GM21529 (cell line): ENCODE measurements at regions not wholly inside any gene's neighbourhood (a gene's known extent, or its start where the extent isn't known, plus 50 kb on each side); places are given as distances from the start of the nearest gene placed in this dataset.
"Not testable (repeated sequence)": the region's sequence is repeated elsewhere in the genome, so short reads cannot be mapped to it uniquely, and the experiment has no call there.

Experiments
- ATAC-seq: cut with Tn5 transposase; IDR thresholded peaks from one replicate; pipeline ENCODE4 v1.9.1; 2021; ENCODE audit not compliant: unreplicated experiment

- ATAC-seq: no peak
These were observed 50.8 kb upstream of the BOD1L1 start for GRCh38 chr4:13678186-13678924.

DNA sequence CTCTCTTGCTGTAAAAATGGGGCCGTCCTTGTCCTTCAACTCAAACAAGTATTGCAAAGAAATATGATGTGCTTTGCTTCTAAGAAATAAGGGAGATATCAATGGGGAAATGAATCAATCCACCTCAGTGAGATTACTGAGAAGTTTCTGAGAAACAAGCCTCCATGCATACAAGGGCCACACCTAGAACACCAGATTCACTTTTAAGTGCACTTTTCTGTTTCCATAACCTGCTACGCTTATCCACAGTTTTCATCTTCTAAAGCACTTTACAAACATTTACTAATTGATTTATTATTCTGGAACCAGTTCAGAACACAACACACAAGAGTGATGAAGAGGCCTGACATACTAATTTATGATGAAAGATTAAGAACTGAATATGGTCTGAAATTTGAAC lies 54.0 kb upstream of the BOD1L1 start:
- no peak for ATAC-seq

DNA sequence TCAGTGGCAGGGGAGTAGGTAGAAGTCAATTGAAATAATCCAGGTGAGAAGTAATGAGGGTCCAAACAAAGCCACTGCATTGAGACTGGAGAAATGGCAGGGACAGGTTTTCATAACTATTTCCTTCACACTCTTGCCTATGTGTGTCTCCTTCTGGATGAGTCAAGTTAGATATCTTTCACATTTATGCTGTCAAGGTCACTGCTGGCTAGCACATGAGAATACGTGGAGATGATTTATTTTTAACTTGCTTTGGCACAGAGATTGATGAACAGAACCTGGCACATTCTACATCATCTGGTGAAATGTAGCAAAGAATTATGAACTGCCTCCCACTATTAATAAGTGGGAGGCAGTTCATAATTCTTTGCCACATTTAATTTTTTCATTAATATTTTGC lies 66.7 kb upstream of the BOD1L1 start:
- no peak for ATAC-seq

GRCh38 chr4:13698296-13698695 lies 70.8 kb upstream of the BOD1L1 start:
- ATAC-seq: no peak

- ATAC-seq: no peak
These were observed 72.7 kb upstream of the BOD1L1 start for GRCh38 chr4:13700021-13700857.

DNA sequence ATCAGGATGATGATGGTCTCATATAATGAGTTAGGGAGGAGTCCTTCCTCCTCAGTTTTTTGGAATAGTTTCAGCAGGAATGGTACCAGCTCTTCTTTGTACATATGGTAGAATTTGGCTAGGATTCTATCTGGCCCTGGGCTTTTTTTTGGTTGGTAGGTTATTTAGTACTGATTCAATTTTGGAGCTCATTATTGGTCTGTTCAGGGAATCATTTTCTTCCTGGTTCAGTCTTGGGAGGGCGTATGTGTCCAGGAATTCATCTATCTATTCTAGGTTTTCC lies 73.3 kb upstream of the BOD1L1 start:
- not testable (repeated sequence) for ATAC-seq

- ATAC-seq: no peak
These were observed 74.5 kb upstream of the BOD1L1 start for GRCh38 chr4:13701937-13702446.

DNA sequence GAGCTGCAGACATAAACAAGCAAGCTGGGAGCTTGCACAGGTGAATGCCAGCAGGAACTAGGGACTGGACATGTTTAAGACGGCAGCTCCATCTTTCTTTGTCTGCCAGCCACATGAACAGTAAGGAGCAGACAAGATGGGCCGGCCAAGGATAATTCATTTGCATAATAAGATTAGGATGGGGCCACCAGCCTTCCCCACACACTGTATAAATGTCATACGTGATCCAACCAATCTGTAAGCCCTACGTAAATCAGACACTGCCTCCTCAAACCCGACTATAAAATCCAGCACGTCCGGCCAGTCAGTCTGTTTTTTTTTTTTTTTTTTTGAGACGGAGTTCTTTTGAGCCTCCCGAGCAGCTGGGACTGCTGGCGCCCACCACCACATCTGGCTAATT lies 75.6 kb upstream of the BOD1L1 start:
- no peak for ATAC-seq

- no peak for ATAC-seq
These were observed 76.5 kb upstream of the BOD1L1 start for GRCh38 chr4:13704035-13704434.

DNA sequence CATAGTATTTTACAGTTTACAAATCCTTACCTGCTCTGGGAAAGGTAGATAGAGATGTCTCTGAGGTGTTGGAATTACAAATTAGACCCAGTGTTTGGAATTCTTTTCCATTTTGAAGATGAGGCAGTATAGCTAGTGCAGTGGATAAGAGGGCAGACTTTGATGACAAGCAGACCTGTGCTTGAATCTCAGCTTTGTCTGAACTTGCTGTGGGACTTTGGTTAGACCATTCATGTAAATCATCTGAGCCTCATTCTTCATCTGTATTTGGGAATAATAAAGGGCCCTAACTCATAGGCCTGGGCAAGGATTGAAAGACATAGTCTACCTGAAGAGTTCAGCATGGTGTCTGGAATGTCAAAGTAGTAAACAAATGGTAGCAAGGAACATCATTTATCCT lies 77.2 kb upstream of the BOD1L1 start:
- no peak for ATAC-seq

DNA sequence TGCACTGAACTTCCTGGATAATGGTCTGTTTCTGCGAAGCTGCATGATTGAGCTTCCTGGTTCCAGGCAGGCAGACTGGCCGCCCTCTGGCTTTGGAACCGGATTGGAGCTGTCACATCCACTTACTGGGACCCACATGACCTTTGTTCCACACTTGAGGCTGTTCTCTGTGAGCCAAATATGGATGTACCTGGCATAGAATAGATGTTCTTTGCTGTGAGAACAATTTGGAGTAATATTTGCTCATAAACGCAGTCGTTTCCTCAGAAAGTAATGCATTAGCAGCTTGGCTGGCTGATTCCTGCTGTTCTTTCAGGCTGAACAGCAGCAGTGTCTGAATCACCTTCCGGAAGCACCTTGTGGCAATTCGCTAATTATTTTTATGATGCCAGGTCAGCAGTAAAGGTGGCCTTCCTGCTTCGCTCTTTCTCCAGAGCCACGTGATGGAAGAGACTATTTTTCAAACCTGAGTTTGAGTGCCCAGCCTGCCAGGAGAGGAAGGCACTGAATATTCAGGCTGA lies 78.1 kb upstream of the BOD1L1 start:
- no peak for ATAC-seq

- ATAC-seq: no peak
These were observed 78.6 kb upstream of the BOD1L1 start for GRCh38 chr4:13706120-13706519.

DNA sequence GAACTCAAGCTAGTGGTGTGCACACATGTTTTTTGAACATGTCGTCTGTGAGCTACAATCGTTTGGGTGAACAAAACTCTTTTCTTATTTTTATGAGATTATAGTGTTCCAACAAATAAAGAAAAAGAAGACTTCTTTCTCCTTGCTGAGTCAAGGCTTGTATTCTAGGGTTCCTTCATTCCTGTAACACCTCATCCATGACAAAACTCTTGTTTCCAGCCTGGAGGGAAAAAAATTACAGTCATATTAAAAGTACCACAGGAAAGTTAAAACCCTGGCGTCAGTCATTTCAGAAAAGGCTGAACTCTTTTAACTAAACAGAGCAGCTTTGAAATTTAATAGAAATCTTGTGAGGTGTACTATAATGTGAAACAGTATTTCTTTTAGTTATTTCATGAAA lies 79.2 kb upstream of the BOD1L1 start:
- no peak for ATAC-seq

DNA sequence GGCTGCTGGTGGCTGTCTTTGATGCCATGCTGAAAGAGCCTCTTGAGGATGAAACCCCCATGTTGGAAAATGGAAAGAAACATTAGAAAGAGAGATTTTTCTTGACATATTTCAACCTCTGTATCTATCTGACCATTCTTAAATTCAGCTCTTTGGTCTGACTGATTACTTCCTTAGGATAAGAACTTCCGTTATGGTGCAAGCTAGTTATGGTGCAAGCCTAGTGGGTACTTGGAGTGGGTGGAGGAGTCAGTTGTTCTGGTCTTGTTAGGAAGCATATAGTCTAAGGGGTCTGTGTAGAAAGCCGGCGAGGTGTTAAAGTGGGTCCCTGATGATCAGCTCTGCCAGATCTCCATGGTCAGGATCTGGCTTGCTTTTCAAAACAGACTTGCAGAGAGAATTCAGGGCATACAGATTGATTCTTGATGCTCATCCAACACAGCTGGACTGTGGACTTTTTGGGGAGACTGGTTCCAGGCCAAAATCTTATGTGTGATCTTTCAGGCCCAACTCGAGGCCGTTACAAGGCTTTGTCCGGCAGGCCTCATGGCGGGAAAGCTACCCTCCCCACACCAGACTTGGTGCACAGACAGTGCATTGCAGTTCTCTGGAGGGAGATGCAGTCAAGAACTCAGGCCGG lies 82.8 kb upstream of the BOD1L1 start:
- ATAC-seq: no peak

GRCh38 chr4:13711233-13711785 lies 83.8 kb upstream of the BOD1L1 start:
- ATAC-seq: no peak

GRCh38 chr4:13721894-13722293 lies 94.4 kb upstream of the BOD1L1 start:
- no peak for ATAC-seq

DNA sequence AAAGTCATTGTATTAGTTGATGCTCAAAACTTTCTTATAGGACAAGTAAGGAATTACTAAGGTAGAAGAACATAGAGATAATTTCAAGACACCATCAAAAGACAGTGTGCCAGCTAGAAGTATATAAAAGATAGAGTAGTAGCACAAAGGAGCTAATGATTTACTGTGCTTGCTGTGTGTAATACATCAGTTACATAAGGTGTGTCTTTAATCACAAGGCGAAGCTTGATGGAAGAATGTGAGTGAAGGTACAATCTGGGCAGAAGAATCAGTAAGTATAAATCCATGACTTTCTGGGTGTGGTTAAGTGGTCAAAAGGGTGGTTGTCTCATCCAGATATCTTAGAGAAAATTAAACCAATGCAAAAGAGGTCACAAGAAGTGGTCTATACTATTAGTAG lies 95.1 kb upstream of the BOD1L1 start:
- no peak for ATAC-seq

DNA sequence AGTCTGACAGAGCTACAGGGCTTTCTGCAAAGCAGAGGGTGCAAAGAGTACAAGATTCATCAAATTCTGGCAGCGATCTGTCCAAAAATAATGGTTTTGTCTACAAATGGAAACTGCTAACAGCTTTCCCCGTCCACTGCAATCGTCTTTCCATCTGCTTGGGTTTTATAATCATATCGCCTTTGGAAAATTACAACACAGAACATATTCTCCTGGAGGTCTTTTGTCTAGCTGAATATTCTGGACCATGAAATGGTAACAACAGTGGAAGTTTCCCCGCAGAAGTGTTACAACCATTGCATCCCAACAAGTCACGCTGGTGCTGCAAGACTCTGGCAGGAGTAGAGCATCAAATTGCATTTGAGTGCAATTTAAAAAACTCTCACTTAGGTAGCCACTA lies 101.2 kb upstream of the BOD1L1 start:
- no peak for ATAC-seq

- no peak for ATAC-seq
These were observed 103.5 kb upstream of the BOD1L1 start for GRCh38 chr4:13731019-13731418.

GRCh38 chr4:13733817-13734216 lies 106.3 kb upstream of the BOD1L1 start:
- ATAC-seq: no peak

- ATAC-seq: no peak
These were observed 123.1 kb upstream of the BOD1L1 start for GRCh38 chr4:13750594-13750993.
